AG09309 (cell line): ENCODE measurements at regions not wholly inside any gene's neighbourhood (a gene's known extent, or its start where the extent isn't known, plus 50 kb on each side); places are given as distances from the start of the nearest gene placed in this dataset.
A peak's percentile ranks its signal among the peaks of the same experiment; 100 is the strongest.
"Not testable (repeated sequence)": the region's sequence is repeated elsewhere in the genome, so short reads cannot be mapped to it uniquely, and the experiment has no call there.

Experiments used
- DNase-seq: peaks from one replicate; pipeline ENCODE4 v3.0.0-alpha.2; 2010; ENCODE audit warnings: low read depth
- H3K4me3 ChIP-seq: 2 replicates; pipeline ENCODE4 v1.5.1; 2011; ENCODE audit warnings: mild to moderate bottlenecking, low read depth, low read length, moderate library complexity; ENCODE audit not compliant: control insufficient read depth
- CTCF ChIP-seq: IDR thresholded peaks from 2 replicates; pipeline ENCODE4 v1.5.1; 2011; ENCODE audit warnings: mild to moderate bottlenecking, low read depth, low read length, inconsistent platforms; ENCODE audit not compliant: insufficient read depth, control insufficient read depth; ENCODE audit errors: missing control alignments

- H3K4me3 ChIP-seq = no peak overlapping the region
- DNase-seq = no peak
- no peak for TF ChIP-seq CTCF
Observed at GRCh38 chr7:64469673-64470072, 93.2 kb downstream of the ZNF680 start.

DNA sequence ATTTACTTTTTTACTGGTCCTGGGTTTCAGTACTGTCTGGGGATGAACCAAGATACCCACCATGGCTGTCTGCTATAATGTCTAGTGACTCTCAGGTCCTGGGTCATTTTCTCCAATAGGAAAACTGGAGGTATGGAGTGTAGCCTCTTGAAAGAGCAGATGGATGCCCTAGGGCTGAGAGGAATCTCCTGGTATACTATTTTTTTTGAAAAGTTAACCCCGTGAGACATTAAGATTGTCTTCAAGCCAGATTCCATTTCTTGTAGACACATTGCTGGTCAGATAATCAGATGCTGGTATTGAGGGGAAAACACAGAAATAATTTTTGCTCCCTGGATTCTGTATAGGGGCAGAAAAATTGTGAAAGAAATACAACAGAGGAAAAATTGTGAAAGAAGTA lies 97.3 kb downstream of the ZNF680 start:
- DNase-seq = no peak
- H3K4me3 ChIP-seq = no peak overlapping the region
- TF ChIP-seq CTCF = no peak

DNA sequence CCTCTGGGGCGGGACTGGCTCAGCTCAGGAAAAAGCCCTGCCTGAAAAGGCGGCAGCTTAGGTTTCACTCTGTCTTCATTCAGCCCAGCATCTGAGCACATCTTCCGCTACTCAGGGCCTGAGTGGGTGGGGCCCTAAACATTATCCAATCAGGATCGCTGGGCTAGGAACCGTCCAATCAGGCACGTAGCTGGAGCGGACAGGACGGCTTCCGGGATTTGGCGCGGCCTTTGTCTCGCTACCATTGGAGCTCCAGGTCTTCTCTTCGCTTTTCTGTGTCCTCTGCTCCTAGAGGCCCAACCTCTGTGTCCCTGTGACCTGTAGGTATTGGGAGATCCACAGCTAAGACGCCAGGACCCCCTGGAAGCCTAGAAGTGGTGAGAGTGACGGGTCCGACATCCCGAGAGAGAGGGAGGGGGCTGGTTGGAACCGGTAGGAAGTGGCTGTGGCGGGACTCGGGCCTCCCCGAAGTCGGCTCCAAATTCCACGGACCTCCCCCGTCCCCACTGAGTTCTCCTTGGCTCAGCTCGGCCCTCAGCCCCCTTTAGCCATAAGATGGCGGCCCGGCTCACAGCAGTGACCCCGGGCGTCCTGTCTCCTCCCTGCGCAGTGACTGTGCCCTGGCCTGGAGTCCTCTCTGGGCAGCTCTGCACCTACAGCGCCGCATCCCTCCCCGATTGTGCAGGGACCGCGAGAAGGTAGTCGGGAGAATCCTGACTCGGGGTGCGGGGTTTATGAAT lies 99.1 kb downstream of the ZNF680 start:
- peak; percentile 4 for DNase-seq
- peak overlapping the region; percentile 34 for H3K4me3 ChIP-seq
- TF ChIP-seq CTCF = no peak

DNA sequence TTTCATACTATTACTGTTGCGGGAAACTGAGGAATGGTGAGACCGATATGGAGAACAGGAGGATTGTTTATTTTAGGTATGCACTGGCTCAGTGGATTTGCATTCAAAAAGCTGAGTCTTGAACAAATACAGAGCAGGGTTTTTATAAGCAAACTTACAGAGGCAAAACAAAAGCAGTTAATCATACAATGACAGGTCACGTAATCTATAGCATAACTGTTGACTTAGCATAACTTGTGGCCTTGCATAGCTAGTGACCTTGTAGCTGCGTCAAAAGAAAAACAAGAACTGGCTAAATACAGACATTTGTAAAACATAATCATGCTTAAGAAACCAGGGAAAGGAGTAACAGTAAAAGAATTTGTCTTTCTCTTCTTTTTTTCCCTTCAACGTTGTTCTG lies 103.0 kb downstream of the ZNF680 start:
- H3K4me3 ChIP-seq, DNase-seq: not testable (repeated sequence)

GRCh38 chr7:64433590-64433989 lies 119.8 kb downstream of the ZNF736 start:
- no peak overlapping the region for H3K4me3 ChIP-seq
- no peak for DNase-seq
- TF ChIP-seq CTCF = no peak

DNA sequence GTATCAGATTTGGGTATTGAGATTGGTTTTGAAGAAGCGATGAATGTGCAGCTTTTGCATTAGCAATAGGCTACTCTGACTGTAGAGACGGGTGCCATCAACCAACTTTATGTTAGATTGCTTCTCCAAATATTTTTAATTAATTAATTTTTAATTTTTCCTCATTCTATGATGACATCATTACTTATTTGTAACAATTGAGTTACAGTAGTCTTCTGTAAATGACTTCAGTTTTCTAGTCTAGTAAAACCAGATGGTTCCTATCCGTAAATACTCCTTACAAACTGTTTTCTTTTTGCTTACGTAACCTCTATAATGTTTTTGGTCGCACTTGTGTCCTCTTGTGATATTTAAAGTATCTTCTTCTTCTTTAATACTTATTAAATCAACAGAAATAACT lies 118.1 kb downstream of the ZNF736 start:
- H3K4me3 ChIP-seq = no peak overlapping the region
- DNase-seq = no peak
- TF ChIP-seq CTCF = no peak

DNA sequence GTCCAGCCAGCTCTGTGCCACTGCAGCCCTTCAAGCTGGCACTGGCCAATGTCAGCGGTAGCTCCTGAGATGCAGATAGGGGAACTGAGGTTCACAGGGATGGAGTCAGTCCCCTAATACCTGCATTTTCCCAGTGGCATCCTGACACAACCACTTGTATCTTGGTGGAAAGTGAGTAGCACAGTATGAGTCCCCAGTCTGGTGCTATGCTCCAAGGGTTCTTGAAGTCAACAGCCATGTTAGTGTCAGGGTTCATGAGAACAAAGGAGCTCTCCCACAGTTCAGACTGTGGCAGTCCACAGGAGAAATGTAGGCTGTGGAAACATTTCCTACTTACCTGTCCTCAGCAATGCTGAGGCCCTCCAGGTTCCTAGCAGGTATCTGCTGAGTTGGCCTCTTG lies 115.5 kb downstream of the ZNF736 start:
- no peak overlapping the region for H3K4me3 ChIP-seq
- TF ChIP-seq CTCF = no peak

DNA sequence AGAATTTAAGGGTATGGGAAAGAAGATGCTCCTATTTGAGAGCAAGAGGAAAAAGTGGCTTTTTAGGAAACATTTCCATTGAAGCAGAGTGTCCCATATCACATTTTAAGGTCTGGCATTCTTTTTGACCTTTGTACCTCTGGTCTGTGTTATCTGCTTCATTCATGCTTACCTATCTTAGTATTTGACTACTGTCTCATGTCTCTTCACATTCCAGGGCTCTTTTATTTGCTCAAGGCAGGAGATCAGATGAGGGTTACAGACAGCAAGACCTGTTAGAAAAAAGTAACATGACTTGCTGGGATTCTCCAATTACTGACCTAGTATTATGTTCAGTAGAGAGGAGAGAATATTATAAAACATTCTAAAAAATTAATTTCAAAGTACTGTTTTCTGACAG lies 111.7 kb downstream of the ZNF736 start:
- not testable (repeated sequence) for H3K4me3 ChIP-seq, DNase-seq

More for the DNA sequence above, 115.5 kb downstream of the ZNF736 start:
- DNase-seq = no peak
